Neural cell (in vitro differentiated cells): ENCODE measurements at regions not wholly inside any gene's neighbourhood (a gene's known extent, or its start where the extent isn't known, plus 50 kb on each side); places are given as distances from the start of the nearest gene placed in this dataset.

Experiments used
- EP300 ChIP-seq: fragments of 450-650 bp; conservative IDR thresholded peaks from 2 replicates; pipeline ENCODE4 v1.6.1; 2014; ENCODE audit warnings: antibody characterized with exemption, mild to moderate bottlenecking, moderate library complexity; ENCODE audit not compliant: poor library complexity, severe bottlenecking
- EZH2 ChIP-seq: fragments of 200-600, 300-800 bp; shearing (Covaris generic), sonication (generic); IDR thresholded peaks from 2 replicates; pipeline ENCODE4 v1.6.1; 2014; ENCODE audit warnings: antibody characterized with exemption, low read length, borderline replicate concordance, mild to moderate bottlenecking; ENCODE audit not compliant: insufficient read depth, poor library complexity, severe bottlenecking
- POLR2AphosphoS5 ChIP-seq: IDR thresholded peaks from 2 replicates; pipeline ENCODE4 v1.6.1; 2012
- TAF1 ChIP-seq: IDR thresholded peaks from 2 replicates; pipeline ENCODE4 v1.6.1; 2012; ENCODE audit warnings: low read depth
- TF ChIP-seq, protein P1 (sequence below): fragments of 450-650 bp; IDR thresholded peaks from 2 replicates; pipeline ENCODE4 v1.5.1; 2014; ENCODE audit warnings: antibody characterized with exemption, mild to moderate bottlenecking, moderate library complexity; ENCODE audit not compliant: poor library complexity, severe bottlenecking
- TF ChIP-seq, protein P2 (sequence below): IDR thresholded peaks from 2 replicates; pipeline ENCODE4 v1.6.1; 2012; ENCODE audit warnings: borderline replicate concordance

- TF ChIP-seq EP300 (no peak), EZH2 (no peak), POLR2AphosphoS5 (no peak), TAF1 (no peak)
- TF ChIP-seq, protein P1, sequence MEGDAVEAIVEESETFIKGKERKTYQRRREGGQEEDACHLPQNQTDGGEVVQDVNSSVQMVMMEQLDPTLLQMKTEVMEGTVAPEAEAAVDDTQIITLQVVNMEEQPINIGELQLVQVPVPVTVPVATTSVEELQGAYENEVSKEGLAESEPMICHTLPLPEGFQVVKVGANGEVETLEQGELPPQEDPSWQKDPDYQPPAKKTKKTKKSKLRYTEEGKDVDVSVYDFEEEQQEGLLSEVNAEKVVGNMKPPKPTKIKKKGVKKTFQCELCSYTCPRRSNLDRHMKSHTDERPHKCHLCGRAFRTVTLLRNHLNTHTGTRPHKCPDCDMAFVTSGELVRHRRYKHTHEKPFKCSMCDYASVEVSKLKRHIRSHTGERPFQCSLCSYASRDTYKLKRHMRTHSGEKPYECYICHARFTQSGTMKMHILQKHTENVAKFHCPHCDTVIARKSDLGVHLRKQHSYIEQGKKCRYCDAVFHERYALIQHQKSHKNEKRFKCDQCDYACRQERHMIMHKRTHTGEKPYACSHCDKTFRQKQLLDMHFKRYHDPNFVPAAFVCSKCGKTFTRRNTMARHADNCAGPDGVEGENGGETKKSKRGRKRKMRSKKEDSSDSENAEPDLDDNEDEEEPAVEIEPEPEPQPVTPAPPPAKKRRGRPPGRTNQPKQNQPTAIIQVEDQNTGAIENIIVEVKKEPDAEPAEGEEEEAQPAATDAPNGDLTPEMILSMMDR = no peak
- TF ChIP-seq, protein P2, sequence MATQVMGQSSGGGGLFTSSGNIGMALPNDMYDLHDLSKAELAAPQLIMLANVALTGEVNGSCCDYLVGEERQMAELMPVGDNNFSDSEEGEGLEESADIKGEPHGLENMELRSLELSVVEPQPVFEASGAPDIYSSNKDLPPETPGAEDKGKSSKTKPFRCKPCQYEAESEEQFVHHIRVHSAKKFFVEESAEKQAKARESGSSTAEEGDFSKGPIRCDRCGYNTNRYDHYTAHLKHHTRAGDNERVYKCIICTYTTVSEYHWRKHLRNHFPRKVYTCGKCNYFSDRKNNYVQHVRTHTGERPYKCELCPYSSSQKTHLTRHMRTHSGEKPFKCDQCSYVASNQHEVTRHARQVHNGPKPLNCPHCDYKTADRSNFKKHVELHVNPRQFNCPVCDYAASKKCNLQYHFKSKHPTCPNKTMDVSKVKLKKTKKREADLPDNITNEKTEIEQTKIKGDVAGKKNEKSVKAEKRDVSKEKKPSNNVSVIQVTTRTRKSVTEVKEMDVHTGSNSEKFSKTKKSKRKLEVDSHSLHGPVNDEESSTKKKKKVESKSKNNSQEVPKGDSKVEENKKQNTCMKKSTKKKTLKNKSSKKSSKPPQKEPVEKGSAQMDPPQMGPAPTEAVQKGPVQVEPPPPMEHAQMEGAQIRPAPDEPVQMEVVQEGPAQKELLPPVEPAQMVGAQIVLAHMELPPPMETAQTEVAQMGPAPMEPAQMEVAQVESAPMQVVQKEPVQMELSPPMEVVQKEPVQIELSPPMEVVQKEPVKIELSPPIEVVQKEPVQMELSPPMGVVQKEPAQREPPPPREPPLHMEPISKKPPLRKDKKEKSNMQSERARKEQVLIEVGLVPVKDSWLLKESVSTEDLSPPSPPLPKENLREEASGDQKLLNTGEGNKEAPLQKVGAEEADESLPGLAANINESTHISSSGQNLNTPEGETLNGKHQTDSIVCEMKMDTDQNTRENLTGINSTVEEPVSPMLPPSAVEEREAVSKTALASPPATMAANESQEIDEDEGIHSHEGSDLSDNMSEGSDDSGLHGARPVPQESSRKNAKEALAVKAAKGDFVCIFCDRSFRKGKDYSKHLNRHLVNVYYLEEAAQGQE = no peak
Observed at GRCh38 chr3:117958027-117958426, 1076.6 kb downstream of the IGSF11 start.
